Left renal cortex interstitium (tissue), 4 donors: ENCODE measurements at regions not wholly inside any gene's neighbourhood (a gene's known extent, or its start where the extent isn't known, plus 50 kb on each side); places are given as distances from the start of the nearest gene placed in this dataset.
"Not testable (repeated sequence)": the region's sequence is repeated elsewhere in the genome, so short reads cannot be mapped to it uniquely, and the experiment has no call there.

Experiments used
- DNase-seq, 4 donors: peaks; one replicate each; pipeline ENCODE4 v3.0.0-alpha.2; 2013; ENCODE audit warnings: low read depth in 4 of 4, low spot score in 2 of 4, missing footprints in 1 of 4

- DNase-seq = no peak
Measured at GRCh38 chr15:87753539-87753938, 503.0 kb downstream of the NTRK3 start.

GRCh38 chr15:87752250-87752951 lies 504.1 kb downstream of the NTRK3 start:
- peak in 1 of 4 donors; percentile 47 for DNase-seq

GRCh38 chr15:87748483-87748882 lies 508.1 kb downstream of the NTRK3 start:
- DNase-seq = no peak

- no peak for DNase-seq
Measured at GRCh38 chr15:87747087-87747486, 509.5 kb downstream of the NTRK3 start.

GRCh38 chr15:87746333-87746732 lies 510.2 kb downstream of the NTRK3 start:
- DNase-seq = no peak

- DNase-seq = no peak
Measured at GRCh38 chr15:87744815-87745214, 511.7 kb downstream of the NTRK3 start.

GRCh38 chr15:87743562-87743961 lies 513.0 kb downstream of the NTRK3 start:
- no peak for DNase-seq

- DNase-seq = no peak
Measured at GRCh38 chr15:87741350-87741749, 515.2 kb downstream of the NTRK3 start.

GRCh38 chr15:87740655-87741344 lies 515.7 kb downstream of the NTRK3 start:
- no peak for DNase-seq

- no peak for DNase-seq
Measured at GRCh38 chr15:87739866-87740265, 516.7 kb downstream of the NTRK3 start.

- DNase-seq = no peak
Measured at GRCh38 chr15:87739081-87739480, 517.5 kb downstream of the NTRK3 start.

GRCh38 chr15:87737460-87737859 lies 519.1 kb downstream of the NTRK3 start:
- DNase-seq = not testable (repeated sequence)

GRCh38 chr15:87736891-87737389 lies 519.6 kb downstream of the NTRK3 start:
- DNase-seq = no peak

GRCh38 chr15:87736401-87736800 lies 520.1 kb downstream of the NTRK3 start:
- DNase-seq = no peak

- DNase-seq = no peak
Measured at GRCh38 chr15:87735522-87735921, 521.0 kb downstream of the NTRK3 start.

GRCh38 chr15:87734571-87735373 lies 521.8 kb downstream of the NTRK3 start:
- DNase-seq = no peak

GRCh38 chr15:87733977-87734376 lies 522.6 kb downstream of the NTRK3 start:
- no peak for DNase-seq

- peak; percentile 51 to 75 (median 66) for DNase-seq
Measured at GRCh38 chr15:87733541-87733941, 523.0 kb downstream of the NTRK3 start.

GRCh38 chr15:87732976-87733375 lies 523.6 kb downstream of the NTRK3 start:
- no peak for DNase-seq

GRCh38 chr15:87731630-87732029 lies 524.9 kb downstream of the NTRK3 start:
- DNase-seq = no peak

- no peak for DNase-seq
Measured at GRCh38 chr15:87730706-87731105, 525.8 kb downstream of the NTRK3 start.
